WTC11 (cell line): ENCODE measurements at regions not wholly inside any gene's neighbourhood (a gene's known extent, or its start where the extent isn't known, plus 50 kb on each side); places are given as distances from the start of the nearest gene placed in this dataset.

Source experiments
- NFYB ChIP-seq: sonication (generic); formaldehyde crosslinking; conservative IDR thresholded peaks from 2 replicates; pipeline ENCODE4 v1.8.0; 2022; ENCODE audit warnings: low read depth, missing genetic modification reagents
- USF2 ChIP-seq: sonication (generic); formaldehyde crosslinking; IDR thresholded peaks from 2 replicates; pipeline ENCODE4 v1.8.1; 2023; ENCODE audit warnings: mild to moderate bottlenecking, missing genetic modification reagents, moderate library complexity
- TF ChIP-seq, protein P1 (sequence below): fragments of 200-600 bp; IDR thresholded peaks from 2 replicates; pipeline ENCODE4 v1.8.0; 2022; ENCODE audit warnings: antibody characterized with exemption

DNA sequence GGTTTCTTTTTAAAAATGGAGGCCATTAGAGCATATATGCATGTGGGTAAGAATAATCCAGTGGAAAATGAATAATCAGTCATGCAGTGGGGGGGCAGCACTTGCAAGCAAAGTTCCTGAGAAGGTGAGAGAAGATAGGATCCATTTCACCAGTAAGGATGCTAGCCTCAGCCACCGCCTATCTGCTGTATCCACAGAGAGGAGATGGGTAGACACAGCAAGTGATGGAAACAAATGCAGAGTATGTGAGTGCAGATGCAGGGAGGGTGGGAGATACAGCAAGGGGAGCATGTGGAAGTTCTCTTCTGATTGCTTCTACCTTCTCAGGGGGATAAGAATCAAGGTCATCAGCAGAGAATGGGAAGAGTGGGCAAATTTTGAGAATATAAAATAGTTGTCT lies 171.4 kb upstream of the PDE1C start:
- TF ChIP-seq USF2 (CRISPR knock-in tag) (no peak), NFYB (CRISPR knock-in tag) (no peak)
- TF ChIP-seq, protein P1, sequence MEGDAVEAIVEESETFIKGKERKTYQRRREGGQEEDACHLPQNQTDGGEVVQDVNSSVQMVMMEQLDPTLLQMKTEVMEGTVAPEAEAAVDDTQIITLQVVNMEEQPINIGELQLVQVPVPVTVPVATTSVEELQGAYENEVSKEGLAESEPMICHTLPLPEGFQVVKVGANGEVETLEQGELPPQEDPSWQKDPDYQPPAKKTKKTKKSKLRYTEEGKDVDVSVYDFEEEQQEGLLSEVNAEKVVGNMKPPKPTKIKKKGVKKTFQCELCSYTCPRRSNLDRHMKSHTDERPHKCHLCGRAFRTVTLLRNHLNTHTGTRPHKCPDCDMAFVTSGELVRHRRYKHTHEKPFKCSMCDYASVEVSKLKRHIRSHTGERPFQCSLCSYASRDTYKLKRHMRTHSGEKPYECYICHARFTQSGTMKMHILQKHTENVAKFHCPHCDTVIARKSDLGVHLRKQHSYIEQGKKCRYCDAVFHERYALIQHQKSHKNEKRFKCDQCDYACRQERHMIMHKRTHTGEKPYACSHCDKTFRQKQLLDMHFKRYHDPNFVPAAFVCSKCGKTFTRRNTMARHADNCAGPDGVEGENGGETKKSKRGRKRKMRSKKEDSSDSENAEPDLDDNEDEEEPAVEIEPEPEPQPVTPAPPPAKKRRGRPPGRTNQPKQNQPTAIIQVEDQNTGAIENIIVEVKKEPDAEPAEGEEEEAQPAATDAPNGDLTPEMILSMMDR: no peak
